SK-N-SH treated with all-trans-retinoic acid at 6 μM for 48 hours (cell line): ENCODE measurements at regions not wholly inside any gene's neighbourhood (a gene's known extent, or its start where the extent isn't known, plus 50 kb on each side); places are given as distances from the start of the nearest gene placed in this dataset.

Experiments
- ARNTL ChIP-seq: fragments of 450-650 bp; formaldehyde crosslinking; IDR thresholded peaks from 2 replicates; pipeline ENCODE4 v1.5.0; 2020; ENCODE audit warnings: low read depth, mild to moderate bottlenecking, moderate library complexity, borderline replicate concordance
- GLIS3 ChIP-seq: fragments of 250-450 bp; sonication (Bioruptor Pico); IDR thresholded peaks from 2 replicates; pipeline ENCODE4 v1.5.0; 2020; ENCODE audit warnings: mild to moderate bottlenecking, moderate library complexity
- ISL1 ChIP-seq: fragments of 250-450 bp; sonication (Bioruptor Pico); IDR thresholded peaks from 2 replicates; pipeline ENCODE4 v2.1.2; 2022; ENCODE audit warnings: mild to moderate bottlenecking, moderate library complexity
- OSR1 ChIP-seq: fragments of 250-450 bp; sonication (Bioruptor Pico); IDR thresholded peaks from 2 replicates; pipeline ENCODE4 v1.8.0; 2022; ENCODE audit warnings: moderate library complexity, mild to moderate bottlenecking, inconsistent platforms
- PATZ1 ChIP-seq: fragments of 250-450 bp; sonication (Bioruptor Pico); IDR thresholded peaks from 2 replicates; pipeline ENCODE4 v1.8.0; 2020; ENCODE audit warnings: mild to moderate bottlenecking, moderate library complexity, borderline replicate concordance
- SNAI2 ChIP-seq: fragments of 250-450 bp; sonication (Bioruptor Pico); IDR thresholded peaks from 2 replicates; pipeline ENCODE4 v1.5.0; 2020; ENCODE audit warnings: mild to moderate bottlenecking, moderate library complexity
- TOX ChIP-seq: fragments of 250-450 bp; sonication (Bioruptor Pico); IDR thresholded peaks from 2 replicates; pipeline ENCODE4 v1.8.0; 2021; ENCODE audit warnings: mild to moderate bottlenecking, moderate library complexity, borderline replicate concordance
- ZC3H10 ChIP-seq: fragments of 250-450 bp; sonication (Bioruptor Pico); IDR thresholded peaks from 2 replicates; pipeline ENCODE4 v1.5.1; 2021; ENCODE audit warnings: mild to moderate bottlenecking, moderate library complexity
- ZFP3 ChIP-seq: fragments of 250-450 bp; sonication (Bioruptor Pico); IDR thresholded peaks from 2 replicates; pipeline ENCODE4 v1.5.0; 2020; ENCODE audit warnings: mild to moderate bottlenecking, moderate library complexity
- ZFP30 ChIP-seq: fragments of 450-650 bp; formaldehyde crosslinking; IDR thresholded peaks from 2 replicates; pipeline ENCODE4 v1.5.0; 2022; ENCODE audit warnings: mild to moderate bottlenecking, moderate library complexity
- ZNF70 ChIP-seq: fragments of 450-650 bp; formaldehyde crosslinking; IDR thresholded peaks from 2 replicates; pipeline ENCODE4 v1.5.0; 2020; ENCODE audit warnings: mild to moderate bottlenecking, moderate library complexity
- TF ChIP-seq, protein P1 (sequence below): fragments of 250-450 bp; sonication (Bioruptor Pico); IDR thresholded peaks from 2 replicates; pipeline ENCODE4 v1.5.1; 2020; ENCODE audit warnings: low read depth, mild to moderate bottlenecking, moderate library complexity

DNA sequence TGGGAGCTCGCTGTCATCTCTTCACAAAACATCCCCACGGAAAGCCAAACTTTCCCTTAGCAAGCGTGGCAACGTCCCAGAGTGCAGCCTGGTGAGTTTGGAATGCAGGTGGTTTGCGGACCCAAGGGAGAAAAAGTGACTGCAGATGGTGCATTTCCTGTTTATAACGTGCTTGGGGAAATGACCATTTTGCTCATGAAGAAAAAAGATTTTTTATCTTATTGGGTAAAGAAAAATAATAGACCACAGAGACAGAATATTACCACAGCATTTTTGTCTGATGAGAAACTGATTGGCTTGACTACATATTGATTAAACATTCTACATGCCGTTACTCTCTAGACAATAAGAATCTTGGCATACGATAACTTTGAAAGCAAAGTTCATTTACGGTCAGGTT, 136.5 kb downstream of the COPS8 start:
- TF ChIP-seq SNAI2 (CRISPR knock-in tag) (no peak), ISL1 (CRISPR knock-in tag) (no peak), ARNTL (CRISPR knock-in tag) (no peak), ZFP3 (CRISPR knock-in tag) (no peak), GLIS3 (CRISPR knock-in tag) (no peak), PATZ1 (CRISPR knock-in tag) (no peak), ZC3H10 (CRISPR knock-in tag) (no peak), OSR1 (CRISPR knock-in tag) (no peak), ZNF70 (CRISPR knock-in tag) (no peak), ZFP30 (no peak), TOX (CRISPR knock-in tag) (no peak)
- TF ChIP-seq, protein P1, sequence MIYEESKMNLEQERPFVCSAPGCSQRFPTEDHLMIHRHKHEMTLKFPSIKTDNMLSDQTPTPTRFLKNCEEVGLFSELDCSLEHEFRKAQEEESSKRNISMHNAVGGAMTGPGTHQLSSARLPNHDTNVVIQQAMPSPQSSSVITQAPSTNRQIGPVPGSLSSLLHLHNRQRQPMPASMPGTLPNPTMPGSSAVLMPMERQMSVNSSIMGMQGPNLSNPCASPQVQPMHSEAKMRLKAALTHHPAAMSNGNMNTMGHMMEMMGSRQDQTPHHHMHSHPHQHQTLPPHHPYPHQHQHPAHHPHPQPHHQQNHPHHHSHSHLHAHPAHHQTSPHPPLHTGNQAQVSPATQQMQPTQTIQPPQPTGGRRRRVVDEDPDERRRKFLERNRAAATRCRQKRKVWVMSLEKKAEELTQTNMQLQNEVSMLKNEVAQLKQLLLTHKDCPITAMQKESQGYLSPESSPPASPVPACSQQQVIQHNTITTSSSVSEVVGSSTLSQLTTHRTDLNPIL (CRISPR knock-in tag), result no peak
